HG03108 (cell line): ENCODE measurements at regions not wholly inside any gene's neighbourhood (a gene's known extent, or its start where the extent isn't known, plus 50 kb on each side); places are given as distances from the start of the nearest gene placed in this dataset.
"Not testable (repeated sequence)": the region's sequence is repeated elsewhere in the genome, so short reads cannot be mapped to it uniquely, and the experiment has no call there.

ENCODE experiments used
- ATAC-seq: cut with Tn5 transposase; IDR thresholded peaks from one replicate; pipeline ENCODE4 v1.9.1; 2021; ENCODE audit warnings: moderate library complexity; ENCODE audit not compliant: unreplicated experiment

GRCh38 chr20:52446421-52447224 is 255.0 kb upstream of the ZFP64 start:
- ATAC-seq: no peak

DNA sequence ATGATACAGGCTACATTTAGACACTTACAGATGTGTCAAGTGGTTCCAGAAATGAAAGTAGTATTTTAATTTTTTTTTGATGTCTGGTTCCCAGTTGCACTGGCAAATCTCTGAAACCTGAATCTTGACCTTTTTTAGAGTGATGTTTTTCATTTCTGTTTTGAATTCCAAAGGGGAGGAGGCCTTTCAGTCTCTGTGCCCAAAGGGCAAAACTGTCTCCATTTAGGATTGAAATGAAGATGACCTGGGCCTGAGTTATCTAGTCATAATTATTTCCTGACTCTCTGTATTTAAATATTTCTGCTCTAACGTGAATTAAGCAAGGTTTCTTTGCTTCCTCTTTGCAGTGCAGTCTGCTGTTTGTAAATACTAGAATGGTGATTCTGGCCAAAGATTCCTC is 252.9 kb upstream of the ZFP64 start:
- no peak for ATAC-seq

DNA sequence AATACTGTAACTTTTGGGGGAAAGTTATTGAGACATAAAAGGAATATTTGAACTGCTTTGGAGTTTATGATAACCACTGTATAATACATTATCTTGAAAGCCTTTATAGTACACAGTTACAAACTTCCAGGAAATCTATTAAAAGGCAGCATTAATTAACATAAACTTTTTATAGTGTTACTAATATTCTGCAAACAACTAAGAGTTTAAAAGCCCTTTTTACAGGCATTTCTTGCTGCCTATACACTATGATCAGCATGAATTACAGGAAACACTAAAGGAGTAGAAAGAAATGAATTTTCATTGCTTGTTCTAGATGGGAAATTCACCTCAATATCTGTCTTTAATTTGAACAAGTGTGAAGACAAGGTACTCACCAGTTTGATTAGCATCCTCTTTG is 252.3 kb upstream of the ZFP64 start:
- ATAC-seq: no peak

GRCh38 chr20:52441710-52442109 is 250.1 kb upstream of the ZFP64 start:
- no peak for ATAC-seq

- no peak for ATAC-seq
These were observed 247.8 kb upstream of the ZFP64 start for GRCh38 chr20:52439375-52439774.

GRCh38 chr20:52438326-52438963 is 246.9 kb upstream of the ZFP64 start:
- no peak for ATAC-seq

- no peak for ATAC-seq
These were observed 242.9 kb upstream of the ZFP64 start for GRCh38 chr20:52434453-52434852.

- no peak for ATAC-seq
These were observed 242.5 kb upstream of the ZFP64 start for GRCh38 chr20:52434041-52434425.

DNA sequence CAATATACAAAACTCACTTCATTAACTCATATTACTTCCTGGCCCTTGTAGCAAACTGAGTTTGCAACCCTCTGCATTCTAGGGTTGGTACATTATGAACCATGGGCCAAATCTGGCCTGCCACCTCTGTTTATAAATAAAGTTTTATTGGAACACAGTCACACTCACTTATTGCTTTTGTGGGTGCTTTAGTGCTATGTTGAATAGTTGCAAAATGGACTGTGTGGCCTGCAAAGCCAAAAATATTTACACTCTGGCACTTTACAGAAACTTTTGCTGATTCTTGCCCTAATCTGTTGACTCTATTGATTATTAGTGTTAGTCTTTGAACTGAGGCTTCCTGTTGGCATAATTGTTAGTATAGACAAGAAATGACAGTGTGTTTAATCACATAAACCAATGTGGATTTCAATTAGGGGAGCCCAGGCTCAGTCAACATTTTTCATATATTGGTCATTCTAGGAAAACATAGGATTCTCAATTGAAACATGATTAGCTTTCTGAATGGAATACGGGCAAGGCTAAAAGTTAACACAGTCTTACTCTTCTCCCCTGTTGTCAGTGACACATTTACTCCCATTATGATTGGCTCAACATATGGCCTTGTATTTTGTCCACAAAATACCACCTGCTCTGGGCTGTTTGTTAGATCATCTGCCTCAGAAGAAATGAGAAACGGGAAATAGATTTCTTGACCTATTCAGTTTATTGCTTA is 241.9 kb upstream of the ZFP64 start:
- no peak for ATAC-seq

DNA sequence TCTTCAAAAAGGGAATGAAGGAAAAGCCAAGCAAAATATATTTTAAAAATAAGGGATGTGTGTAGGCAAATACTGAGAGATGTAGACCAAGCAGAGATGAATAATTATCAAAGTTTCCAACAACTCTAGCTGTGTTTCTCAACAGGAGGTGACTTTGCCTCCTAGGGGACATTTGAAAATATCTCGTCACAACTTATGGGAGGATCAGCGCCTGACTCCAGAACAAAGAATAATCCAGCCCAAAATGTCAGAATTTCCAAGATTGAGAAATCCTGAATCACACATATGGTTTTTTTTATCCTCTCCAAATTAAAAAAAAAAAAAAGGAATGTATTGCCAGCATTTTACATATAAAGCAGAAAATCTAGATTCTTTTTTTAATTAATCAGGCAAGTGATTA is 241.2 kb upstream of the ZFP64 start:
- no peak for ATAC-seq

- no peak for ATAC-seq
These were observed 237.4 kb upstream of the ZFP64 start for GRCh38 chr20:52429029-52429428.

- ATAC-seq: no peak
These were observed 236.4 kb upstream of the ZFP64 start for GRCh38 chr20:52427960-52428359.

GRCh38 chr20:52426856-52427255 is 235.3 kb upstream of the ZFP64 start:
- no peak for ATAC-seq

DNA sequence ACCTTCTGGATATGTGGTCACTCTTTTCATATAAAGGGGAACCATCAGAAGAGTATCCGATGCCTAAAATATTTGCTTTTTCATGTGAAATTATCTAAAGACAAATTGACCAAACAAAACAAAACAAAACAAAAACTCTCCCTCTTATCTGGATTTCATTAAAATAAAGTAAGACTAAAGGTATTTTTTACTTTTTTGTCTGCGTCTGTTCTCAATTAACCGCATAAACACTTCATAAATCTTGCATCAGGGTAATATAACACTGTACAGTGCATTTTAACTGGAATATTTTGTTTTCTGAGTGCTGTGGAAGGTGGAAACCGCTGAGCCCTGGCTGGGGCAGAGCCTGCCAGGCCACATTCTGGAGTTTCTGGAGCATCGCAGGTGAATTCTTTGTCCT is 234.1 kb upstream of the ZFP64 start:
- ATAC-seq: no peak

DNA sequence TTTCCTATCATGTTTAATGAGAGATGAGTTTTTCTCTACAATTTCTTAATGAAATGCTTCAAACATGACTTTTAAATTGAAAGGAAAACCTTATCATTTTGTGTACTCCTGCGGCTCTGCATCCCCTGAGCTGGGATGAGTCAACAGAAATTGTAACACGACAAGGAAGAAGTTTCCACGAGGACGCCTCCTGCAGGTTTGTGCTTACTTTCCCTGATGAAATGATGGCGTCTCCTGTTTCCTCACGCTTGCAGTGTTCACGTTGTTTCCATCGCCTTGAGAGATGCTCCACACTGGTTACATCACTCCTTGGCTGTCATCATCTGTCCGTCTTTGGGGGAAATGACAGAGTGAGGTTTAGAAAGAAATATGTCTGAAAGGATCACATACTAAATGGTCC is 233.7 kb upstream of the ZFP64 start:
- no peak for ATAC-seq

DNA sequence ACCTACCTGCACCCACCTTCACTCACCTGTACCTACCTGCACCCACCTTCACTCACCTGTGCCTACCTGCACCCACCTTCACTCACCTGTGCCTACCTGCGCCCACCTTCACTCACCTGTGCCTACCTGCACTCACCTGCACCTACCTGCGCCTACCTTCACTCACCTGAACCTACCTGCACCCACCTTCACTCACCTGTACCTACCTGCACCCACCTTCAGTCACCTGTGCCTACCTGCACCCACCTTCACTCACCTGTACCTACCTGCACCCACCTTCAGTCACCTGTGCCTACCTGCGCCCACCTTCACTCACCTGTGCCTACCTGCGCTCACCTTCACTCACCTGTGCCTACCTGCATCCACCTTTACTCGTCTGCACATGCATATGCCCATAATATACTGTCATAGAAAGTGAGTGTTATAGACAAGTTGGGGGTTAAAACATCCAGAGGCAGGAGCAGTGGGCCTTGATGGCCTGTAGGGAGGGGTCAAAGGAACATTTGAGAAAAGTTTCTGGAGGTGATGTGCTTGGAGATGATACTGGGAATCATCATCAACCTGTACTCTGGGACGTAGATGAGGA is 232.9 kb upstream of the ZFP64 start:
- ATAC-seq: not testable (repeated sequence)

DNA sequence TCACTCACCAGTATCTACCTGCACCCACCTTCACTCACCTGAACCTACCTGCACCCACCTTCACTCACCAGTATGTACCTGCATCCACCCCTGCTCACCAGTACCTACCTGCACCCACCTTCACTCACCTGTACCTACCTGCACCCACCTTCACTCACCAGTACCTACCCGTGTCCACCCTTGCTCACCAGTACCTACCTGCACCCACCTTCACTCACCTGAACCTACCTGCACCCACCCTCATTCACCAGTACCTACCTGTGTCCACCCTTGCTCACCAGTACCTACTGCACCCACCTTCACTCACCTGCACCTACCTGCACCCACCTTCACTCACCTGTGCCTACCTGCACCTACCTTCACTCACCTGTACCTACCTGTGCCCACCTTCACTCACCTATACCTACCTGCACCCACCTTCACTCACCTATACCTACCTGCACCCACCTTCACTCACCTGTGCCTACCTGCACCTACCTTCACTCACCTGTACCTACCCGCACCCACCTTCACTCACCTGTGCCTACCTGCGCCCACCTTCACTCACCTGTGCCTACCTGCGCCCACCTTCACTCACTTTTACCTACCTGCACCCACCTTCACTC is 232.1 kb upstream of the ZFP64 start:
- not testable (repeated sequence) for ATAC-seq

DNA sequence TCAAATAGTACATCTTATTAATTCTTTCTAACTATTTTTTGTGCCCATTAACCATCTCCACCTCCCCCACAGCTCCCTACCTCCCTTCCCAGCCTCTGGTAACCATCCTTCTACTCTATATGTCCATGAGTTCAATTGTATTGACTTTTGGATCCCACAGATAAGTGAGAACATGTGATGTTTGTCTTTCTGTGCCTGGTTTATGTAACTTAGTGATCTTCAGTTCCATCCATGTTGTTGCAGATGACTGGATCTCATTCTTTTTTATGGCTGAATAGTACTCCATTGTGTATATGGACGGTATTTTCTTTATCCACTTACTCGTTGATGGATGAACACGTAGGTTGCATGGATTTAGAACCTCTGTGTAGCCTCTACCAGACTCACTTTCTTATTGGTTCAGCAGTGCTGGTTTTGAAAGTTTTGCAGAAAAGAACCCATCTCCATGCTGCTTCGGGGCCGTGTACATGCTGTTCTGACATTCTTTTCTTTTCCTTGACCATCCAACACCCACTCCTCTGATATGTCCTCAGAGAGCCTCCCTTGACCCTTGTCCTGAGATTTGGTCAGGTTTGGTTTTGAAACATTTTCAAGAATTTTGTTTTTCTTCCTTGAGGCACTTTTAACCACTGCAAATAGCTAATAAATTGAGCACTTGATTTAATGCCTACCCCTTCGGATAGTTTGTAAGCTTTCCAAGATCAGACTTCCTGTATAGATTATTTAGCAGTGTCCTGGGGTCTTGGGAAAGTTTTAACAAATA is 231.2 kb upstream of the ZFP64 start:
- ATAC-seq: no peak

DNA sequence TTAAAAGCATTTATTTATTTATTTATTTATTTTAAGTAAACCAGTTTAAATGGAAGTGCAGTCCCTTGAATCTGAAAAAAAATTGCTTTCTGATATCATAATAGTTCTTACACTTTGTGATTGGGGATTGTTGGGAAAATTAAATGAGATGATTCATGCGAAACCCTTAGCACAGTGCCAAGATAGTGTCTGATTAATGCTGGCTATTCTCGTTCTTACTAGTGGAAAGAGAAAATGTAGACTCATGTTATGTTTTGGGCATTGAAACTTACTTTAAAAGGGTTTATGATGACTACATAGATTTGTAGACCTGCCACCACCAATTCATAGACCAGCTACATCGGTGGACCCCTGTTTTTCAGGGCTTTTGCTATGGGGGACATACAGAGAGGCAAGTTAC is 229.2 kb upstream of the ZFP64 start:
- ATAC-seq: no peak

GRCh38 chr20:52419205-52419604 is 227.6 kb upstream of the ZFP64 start:
- ATAC-seq: no peak

DNA sequence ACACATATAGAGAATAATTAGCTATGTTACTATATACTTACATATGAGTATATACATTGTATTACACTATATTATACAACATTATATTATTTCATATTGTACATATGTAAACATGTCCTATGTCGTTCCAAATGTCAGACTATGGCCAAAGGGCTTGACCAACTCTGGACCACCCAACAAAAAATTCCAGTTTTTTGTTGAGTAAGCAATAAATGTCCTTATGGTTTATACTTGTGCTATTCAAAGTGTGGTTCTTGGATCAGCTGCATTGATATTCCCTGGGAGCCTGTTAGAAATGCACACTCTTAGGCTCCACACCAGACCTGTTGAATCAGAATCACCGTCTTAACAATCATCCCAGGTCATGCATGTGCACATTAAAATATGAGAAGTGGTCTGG is 225.4 kb upstream of the ZFP64 start:
- no peak for ATAC-seq
